ENCODE measurements at regions not wholly inside any gene's neighbourhood (a gene's known extent, or its start where the extent isn't known, plus 50 kb on each side); places are given as distances from the start of the nearest gene placed in this dataset.

GRCh38 chr11:109040303-109040702 is 375.4 kb downstream of the DDX10 start:
- Histone ChIP-seq H3K4me3 (ENCODE audit: low read length in 3 of 3) (no peak overlapping the region), H3K4me1 (ENCODE audit: control insufficient read depth in 3 of 3, insufficient read depth in 3 of 3, low read length in 3 of 3) (no peaks in the 10 kb centered on the region), H3K9ac (ENCODE audit: low read depth in 1 of 3, low read length in 3 of 3) (no peak overlapping the region), H3K27ac (ENCODE audit: low read depth, low read length) (no peak overlapping the region), H3K9me3 (ENCODE audit: control insufficient read depth in 3 of 3, low read length in 3 of 3) (no peaks in the 10 kb centered on the region), H3K27me3 (ENCODE audit: control insufficient read depth in 3 of 3, insufficient read depth in 3 of 3, low read length in 3 of 3) (no peaks in the 10 kb centered on the region), H3K36me3 (ENCODE audit: control insufficient read depth in 3 of 3, insufficient read depth in 3 of 3, low read length in 3 of 3) (no peaks in the 10 kb centered on the region)

- H3K27ac ChIP-seq (ENCODE audit: low read depth, low read length): no peak overlapping the region
- H3K9ac ChIP-seq (ENCODE audit: low read depth in 1 of 3, low read length in 3 of 3): no peak overlapping the region
- no peaks in the 10 kb centered on the region for H3K36me3 ChIP-seq (ENCODE audit: control insufficient read depth in 3 of 3, insufficient read depth in 3 of 3, low read length in 3 of 3)
- H3K4me1 ChIP-seq (ENCODE audit: control insufficient read depth in 3 of 3, insufficient read depth in 3 of 3, low read length in 3 of 3): no peaks in the 10 kb centered on the region
- no peaks in the 10 kb centered on the region for H3K9me3 ChIP-seq (ENCODE audit: control insufficient read depth in 3 of 3, low read length in 3 of 3)
- H3K4me3 ChIP-seq (ENCODE audit: low read length in 3 of 3): no peak overlapping the region
- no peaks in the 10 kb centered on the region for H3K27me3 ChIP-seq (ENCODE audit: control insufficient read depth in 3 of 3, insufficient read depth in 3 of 3, low read length in 3 of 3)
Observed at GRCh38 chr11:109041876-109042275, 377.0 kb downstream of the DDX10 start.

GRCh38 chr11:109043315-109043714 is 378.4 kb downstream of the DDX10 start:
- H3K4me1 ChIP-seq (ENCODE audit: control insufficient read depth in 3 of 3, insufficient read depth in 3 of 3, low read length in 3 of 3): no peaks in the 10 kb centered on the region
- no peak overlapping the region for H3K4me3 ChIP-seq (ENCODE audit: low read length in 3 of 3)
- no peak overlapping the region for H3K9ac ChIP-seq (ENCODE audit: low read depth in 1 of 3, low read length in 3 of 3)
- H3K27ac ChIP-seq (ENCODE audit: low read depth, low read length): no peak overlapping the region
- H3K27me3 ChIP-seq (ENCODE audit: control insufficient read depth in 3 of 3, insufficient read depth in 3 of 3, low read length in 3 of 3): no peaks in the 10 kb centered on the region
- no peaks in the 10 kb centered on the region for H3K9me3 ChIP-seq (ENCODE audit: control insufficient read depth in 3 of 3, low read length in 3 of 3)
- H3K36me3 ChIP-seq (ENCODE audit: control insufficient read depth in 3 of 3, insufficient read depth in 3 of 3, low read length in 3 of 3): no peaks in the 10 kb centered on the region

- Histone ChIP-seq H3K27ac (ENCODE audit: low read depth, low read length) (no peak overlapping the region), H3K4me1 (ENCODE audit: control insufficient read depth in 3 of 3, insufficient read depth in 3 of 3, low read length in 3 of 3) (no peaks in the 10 kb centered on the region), H3K9me3 (ENCODE audit: control insufficient read depth in 3 of 3, low read length in 3 of 3) (no peaks in the 10 kb centered on the region), H3K4me3 (ENCODE audit: low read length in 3 of 3) (no peak overlapping the region), H3K27me3 (ENCODE audit: control insufficient read depth in 3 of 3, insufficient read depth in 3 of 3, low read length in 3 of 3) (no peaks in the 10 kb centered on the region), H3K9ac (ENCODE audit: low read depth in 1 of 3, low read length in 3 of 3) (no peak overlapping the region), H3K36me3 (ENCODE audit: control insufficient read depth in 3 of 3, insufficient read depth in 3 of 3, low read length in 3 of 3) (no peaks in the 10 kb centered on the region)
Observed at GRCh38 chr11:109046284-109046992, 375.6 kb upstream of the C11orf87 start.

- no peaks in the 10 kb centered on the region for H3K9me3 ChIP-seq (ENCODE audit: control insufficient read depth in 3 of 3, low read length in 3 of 3)
- H3K36me3 ChIP-seq (ENCODE audit: control insufficient read depth in 3 of 3, insufficient read depth in 3 of 3, low read length in 3 of 3): no peaks in the 10 kb centered on the region
- no peaks in the 10 kb centered on the region for H3K4me1 ChIP-seq (ENCODE audit: control insufficient read depth in 3 of 3, insufficient read depth in 3 of 3, low read length in 3 of 3)
- H3K27ac ChIP-seq (ENCODE audit: low read depth, low read length): no peak overlapping the region
- H3K4me3 ChIP-seq (ENCODE audit: low read length in 3 of 3): no peak overlapping the region
- no peak overlapping the region for H3K9ac ChIP-seq (ENCODE audit: low read depth in 1 of 3, low read length in 3 of 3)
- H3K27me3 ChIP-seq (ENCODE audit: control insufficient read depth in 3 of 3, insufficient read depth in 3 of 3, low read length in 3 of 3): no peaks in the 10 kb centered on the region
Observed at GRCh38 chr11:109048098-109048497, 373.9 kb upstream of the C11orf87 start.

- no peaks in the 10 kb centered on the region for H3K4me1 ChIP-seq (ENCODE audit: control insufficient read depth in 3 of 3, insufficient read depth in 3 of 3, low read length in 3 of 3)
- no peaks in the 10 kb centered on the region for H3K27me3 ChIP-seq (ENCODE audit: control insufficient read depth in 3 of 3, insufficient read depth in 3 of 3, low read length in 3 of 3)
- H3K9me3 ChIP-seq (ENCODE audit: control insufficient read depth in 3 of 3, low read length in 3 of 3): no peaks in the 10 kb centered on the region
- H3K36me3 ChIP-seq (ENCODE audit: control insufficient read depth in 3 of 3, insufficient read depth in 3 of 3, low read length in 3 of 3): no peaks in the 10 kb centered on the region
- H3K9ac ChIP-seq (ENCODE audit: low read depth in 1 of 3, low read length in 3 of 3): no peak overlapping the region
- no peak overlapping the region for H3K27ac ChIP-seq (ENCODE audit: low read depth, low read length)
- no peak overlapping the region for H3K4me3 ChIP-seq (ENCODE audit: low read length in 3 of 3)
Observed at GRCh38 chr11:109051200-109051599, 370.8 kb upstream of the C11orf87 start.

- Histone ChIP-seq H3K9ac (ENCODE audit: low read depth in 1 of 3, low read length in 3 of 3) (no peak overlapping the region), H3K27me3 (ENCODE audit: control insufficient read depth in 3 of 3, insufficient read depth in 3 of 3, low read length in 3 of 3) (no peaks in the 10 kb centered on the region), H3K9me3 (ENCODE audit: control insufficient read depth in 3 of 3, low read length in 3 of 3) (no peaks in the 10 kb centered on the region), H3K4me3 (ENCODE audit: low read length in 3 of 3) (no peak overlapping the region), H3K36me3 (ENCODE audit: control insufficient read depth in 3 of 3, insufficient read depth in 3 of 3, low read length in 3 of 3) (no peaks in the 10 kb centered on the region), H3K4me1 (ENCODE audit: control insufficient read depth in 3 of 3, insufficient read depth in 3 of 3, low read length in 3 of 3) (no peaks in the 10 kb centered on the region), H3K27ac (ENCODE audit: low read depth, low read length) (no peak overlapping the region)
Observed at GRCh38 chr11:109059402-109059801, 362.6 kb upstream of the C11orf87 start.

GRCh38 chr11:109061394-109061793 is 360.6 kb upstream of the C11orf87 start:
- no peaks in the 10 kb centered on the region for H3K4me1 ChIP-seq (ENCODE audit: control insufficient read depth in 3 of 3, insufficient read depth in 3 of 3, low read length in 3 of 3)
- H3K27ac ChIP-seq (ENCODE audit: low read depth, low read length): no peak overlapping the region
- H3K27me3 ChIP-seq (ENCODE audit: control insufficient read depth in 3 of 3, insufficient read depth in 3 of 3, low read length in 3 of 3): no peaks in the 10 kb centered on the region
- H3K4me3 ChIP-seq (ENCODE audit: low read length in 3 of 3): no peak overlapping the region
- no peaks in the 10 kb centered on the region for H3K9me3 ChIP-seq (ENCODE audit: control insufficient read depth in 3 of 3, low read length in 3 of 3)
- H3K9ac ChIP-seq (ENCODE audit: low read depth in 1 of 3, low read length in 3 of 3): no peak overlapping the region
- no peaks in the 10 kb centered on the region for H3K36me3 ChIP-seq (ENCODE audit: control insufficient read depth in 3 of 3, insufficient read depth in 3 of 3, low read length in 3 of 3)

GRCh38 chr11:109062445-109062844 is 359.5 kb upstream of the C11orf87 start:
- Histone ChIP-seq H3K36me3 (ENCODE audit: control insufficient read depth in 3 of 3, insufficient read depth in 3 of 3, low read length in 3 of 3) (no peaks in the 10 kb centered on the region), H3K27ac (ENCODE audit: low read depth, low read length) (no peak overlapping the region), H3K9ac (ENCODE audit: low read depth in 1 of 3, low read length in 3 of 3) (no peak overlapping the region), H3K27me3 (ENCODE audit: control insufficient read depth in 3 of 3, insufficient read depth in 3 of 3, low read length in 3 of 3) (no peaks in the 10 kb centered on the region), H3K9me3 (ENCODE audit: control insufficient read depth in 3 of 3, low read length in 3 of 3) (no peaks in the 10 kb centered on the region), H3K4me3 (ENCODE audit: low read length in 3 of 3) (no peak overlapping the region), H3K4me1 (ENCODE audit: control insufficient read depth in 3 of 3, insufficient read depth in 3 of 3, low read length in 3 of 3) (no peaks in the 10 kb centered on the region)

GRCh38 chr11:109062871-109063270 is 359.1 kb upstream of the C11orf87 start:
- no peaks in the 10 kb centered on the region for H3K9me3 ChIP-seq (ENCODE audit: control insufficient read depth in 3 of 3, low read length in 3 of 3)

More at GRCh38 chr11:109062871-109063270, 359.1 kb upstream of the C11orf87 start:
- Histone ChIP-seq H3K27ac (ENCODE audit: low read depth, low read length) (no peak overlapping the region), H3K27me3 (ENCODE audit: control insufficient read depth in 3 of 3, insufficient read depth in 3 of 3, low read length in 3 of 3) (no peaks in the 10 kb centered on the region), H3K4me3 (ENCODE audit: low read length in 3 of 3) (no peak overlapping the region), H3K4me1 (ENCODE audit: control insufficient read depth in 3 of 3, insufficient read depth in 3 of 3, low read length in 3 of 3) (no peaks in the 10 kb centered on the region), H3K9ac (ENCODE audit: low read depth in 1 of 3, low read length in 3 of 3) (no peak overlapping the region), H3K36me3 (ENCODE audit: control insufficient read depth in 3 of 3, insufficient read depth in 3 of 3, low read length in 3 of 3) (no peaks in the 10 kb centered on the region)
